ENCODE measurements at regions not wholly inside any gene's neighbourhood (a gene's known extent, or its start where the extent isn't known, plus 50 kb on each side); places are given as distances from the start of the nearest gene placed in this dataset.

DNA sequence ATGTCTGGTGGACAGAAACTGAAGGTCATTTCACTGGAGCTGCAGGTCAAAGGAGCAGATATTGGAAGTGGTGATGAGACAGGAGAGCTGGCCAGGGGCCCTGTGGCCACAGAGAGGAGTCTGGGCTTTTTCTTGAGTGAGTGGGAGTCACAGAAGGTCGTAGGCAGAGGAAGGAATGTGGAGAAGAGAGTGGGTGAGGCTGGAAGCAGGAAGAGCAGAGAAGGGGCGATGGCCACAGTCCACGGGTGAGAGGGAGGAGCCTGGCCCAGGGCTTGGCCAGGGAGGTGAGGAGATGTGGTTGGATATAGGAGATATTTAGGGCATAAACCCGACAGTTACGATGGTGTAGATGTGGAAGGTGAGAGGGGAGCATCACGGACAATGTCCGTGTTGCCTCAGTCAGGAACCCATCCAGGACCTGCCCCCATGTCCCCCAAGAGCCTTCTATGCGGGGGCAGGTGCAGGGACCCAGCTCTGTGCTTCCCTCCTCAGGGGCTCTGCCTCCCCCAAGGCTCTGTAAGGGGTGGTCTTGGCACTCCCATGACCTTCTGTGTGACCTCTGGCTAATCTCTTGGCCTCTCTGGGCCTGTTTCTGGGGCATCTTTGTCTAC is 150.5 kb upstream of the PTPN1 start:
- H3K36me3 ChIP-seq (ENCODE audit: control insufficient read depth in 2 of 2, extremely low read depth in 1 of 2, insufficient read depth in 2 of 2, low read length in 2 of 2), result no peaks in the 10 kb centered on the region
- no peak overlapping the region for H2AFZ ChIP-seq (ENCODE audit: low read depth, low read length)
- intact Hi-C loops (cut with micrococcal nuclease), result no loop called here
- H3K4me3 ChIP-seq (replicated peaks in 1 of 3; ENCODE audit: insufficient read depth in 1 of 3, low read depth in 1 of 3, low read length in 3 of 3), result no peak overlapping the region
- no peaks in the 10 kb centered on the region for H3K9me3 ChIP-seq (replicated peaks; ENCODE audit: control insufficient read depth, insufficient read depth, low read length)
- no peaks in the 10 kb centered on the region for H4K20me1 ChIP-seq (replicated peaks; ENCODE audit: control insufficient read depth, extremely low read depth, insufficient read depth, low read length)
- H3K79me2 ChIP-seq (ENCODE audit: control insufficient read depth, insufficient read depth, low read length), result no peaks in the 10 kb centered on the region
- FAIRE-seq (no peak), DNase-seq (ENCODE audit: low read depth, low spot score) (no peak)
- no peak overlapping the region for H3K27ac ChIP-seq (ENCODE audit: insufficient read depth, low read depth, low read length)
- H3K27me3 ChIP-seq (ENCODE audit: control insufficient read depth in 2 of 2, insufficient read depth in 2 of 2, low read length in 2 of 2), result peaks cover 17 to 22% of the 10 kb centered on the region in 2 experiments
- no TSS peak for BruUV-seq (replicated peaks)
- CTCF ChIA-PET, result no interaction called here
- H3K9ac ChIP-seq (replicated peaks; ENCODE audit: extremely low read depth, insufficient read depth, low read length), result no peak overlapping the region
- H3K4me1 ChIP-seq (ENCODE audit: control insufficient read depth, extremely low read depth, insufficient read depth, low read length), result no peaks in the 10 kb centered on the region
- dilution Hi-C loops (cut with MboI; ENCODE audit: extremely low pct_ligation_motif_present, low sequenced_read_pairs), result no loop called here
- H3K4me2 ChIP-seq (ENCODE audit: insufficient read depth, low read length), result no peak overlapping the region
- no peaks in the 10 kb centered on the region for H3K9me1 ChIP-seq (replicated peaks; ENCODE audit: control insufficient read depth, extremely low read depth, insufficient read depth, low read length)
- POLR2A ChIA-PET, result no interaction called here
- TF ChIP-seq JUN (IDR thresholded peaks at IDR 0.05; ENCODE audit: borderline replicate concordance, insufficient read depth, insufficient read length, low read depth) (no peak), EZH2 (IDR thresholded peaks at IDR 0.05; ENCODE audit: borderline replicate concordance, low read depth, low read length, severe bottlenecking) (no peak), GATA2 (IDR thresholded peaks at IDR 0.05; ENCODE audit: insufficient read depth, insufficient read length, low read depth, low read length) (no peak), MYC (IDR thresholded peaks at IDR 0.05; ENCODE audit: low read depth, low read length) (no peak), POLR2AphosphoS5 (IDR thresholded peaks at IDR 0.05; ENCODE audit: insufficient read depth, low read depth, low read length) (no peak), FOS (IDR thresholded peaks at IDR 0.05; ENCODE audit: borderline replicate concordance, insufficient read depth, low read length) (no peak), MAX (IDR thresholded peaks at IDR 0.05; ENCODE audit: insufficient read depth, insufficient read length) (no peak), POLR2A (IDR thresholded peaks at IDR 0.05; ENCODE audit: low read depth, low read length) (no peak)
- TF ChIP-seq, protein P1, sequence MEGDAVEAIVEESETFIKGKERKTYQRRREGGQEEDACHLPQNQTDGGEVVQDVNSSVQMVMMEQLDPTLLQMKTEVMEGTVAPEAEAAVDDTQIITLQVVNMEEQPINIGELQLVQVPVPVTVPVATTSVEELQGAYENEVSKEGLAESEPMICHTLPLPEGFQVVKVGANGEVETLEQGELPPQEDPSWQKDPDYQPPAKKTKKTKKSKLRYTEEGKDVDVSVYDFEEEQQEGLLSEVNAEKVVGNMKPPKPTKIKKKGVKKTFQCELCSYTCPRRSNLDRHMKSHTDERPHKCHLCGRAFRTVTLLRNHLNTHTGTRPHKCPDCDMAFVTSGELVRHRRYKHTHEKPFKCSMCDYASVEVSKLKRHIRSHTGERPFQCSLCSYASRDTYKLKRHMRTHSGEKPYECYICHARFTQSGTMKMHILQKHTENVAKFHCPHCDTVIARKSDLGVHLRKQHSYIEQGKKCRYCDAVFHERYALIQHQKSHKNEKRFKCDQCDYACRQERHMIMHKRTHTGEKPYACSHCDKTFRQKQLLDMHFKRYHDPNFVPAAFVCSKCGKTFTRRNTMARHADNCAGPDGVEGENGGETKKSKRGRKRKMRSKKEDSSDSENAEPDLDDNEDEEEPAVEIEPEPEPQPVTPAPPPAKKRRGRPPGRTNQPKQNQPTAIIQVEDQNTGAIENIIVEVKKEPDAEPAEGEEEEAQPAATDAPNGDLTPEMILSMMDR (IDR thresholded peaks at IDR 0.05; ENCODE audit: extremely low read depth in 1 of 2, insufficient read depth in 1 of 2, low read depth in 1 of 2, low read length in 2 of 2), result no peak

Measured in endothelial cell of umbilical vein (primary cell).